ENCODE measurements at regions not wholly inside any gene's neighbourhood (a gene's known extent, or its start where the extent isn't known, plus 50 kb on each side); places are given as distances from the start of the nearest gene placed in this dataset.

GRCh38 chr4:154064244-154064643, 275.4 kb upstream of the SFRP2 start:
- H3K27me3 ChIP-seq: no peaks in the 10 kb centered on the region
- no peak for DNase-seq
- H3K9me3 ChIP-seq: no peaks in the 10 kb centered on the region
- H3K27ac ChIP-seq: no peak overlapping the region
- no peaks in the 10 kb centered on the region for H3K36me3 ChIP-seq
- 71 to 76% methylated on average over 1 of the region's 1 CpG for WGBS, 2 donors
- TF ChIP-seq CTCF (IDR thresholded peaks at IDR 0.05) (no peak), POLR2A (IDR thresholded peaks at IDR 0.05) (no peak)
- H3K4me3 ChIP-seq (replicated peaks in 1 of 3): no peak overlapping the region
- intact Hi-C loops (cut with DNase I): no loop called here
- H3K4me1 ChIP-seq: no peaks in the 10 kb centered on the region

- no peak overlapping the region for H3K27ac ChIP-seq
- no peak for TF ChIP-seq POLR2A (IDR thresholded peaks at IDR 0.05)
- TF ChIP-seq CTCF (IDR thresholded peaks at IDR 0.05): no peak
- no peaks in the 10 kb centered on the region for H3K9me3 ChIP-seq
- H3K4me3 ChIP-seq (replicated peaks in 1 of 3): no peak overlapping the region
- H3K36me3 ChIP-seq: no peaks in the 10 kb centered on the region
- H3K27me3 ChIP-seq: no peaks in the 10 kb centered on the region
- 61 to 63% methylated on average over 6 of the region's 6 CpGs for WGBS, 2 donors
- intact Hi-C loops (cut with DNase I): no loop called here
- no peak for DNase-seq
- H3K4me1 ChIP-seq: no peaks in the 10 kb centered on the region
Measured at GRCh38 chr4:154049457-154050181, 260.7 kb upstream of the SFRP2 start.

- no peak overlapping the region for H3K27ac ChIP-seq
- intact Hi-C loops (cut with DNase I): no loop called here
- 86 to 96% methylated on average over 1 of the region's 1 CpG for WGBS, 2 donors
- H3K9me3 ChIP-seq: no peaks in the 10 kb centered on the region
- H3K4me3 ChIP-seq (replicated peaks in 1 of 3): no peak overlapping the region
- no peak for TF ChIP-seq POLR2A (IDR thresholded peaks at IDR 0.05)
- no peak for TF ChIP-seq CTCF (IDR thresholded peaks at IDR 0.05)
- H3K27me3 ChIP-seq: no peaks in the 10 kb centered on the region
- H3K36me3 ChIP-seq: no peaks in the 10 kb centered on the region
- no peak for DNase-seq
- H3K4me1 ChIP-seq: no peaks in the 10 kb centered on the region
Measured at GRCh38 chr4:154047733-154048132, 258.9 kb upstream of the SFRP2 start.

- DNase-seq: no peak
- H3K27ac ChIP-seq: no peak overlapping the region
- intact Hi-C loops (cut with DNase I): no loop called here
- H3K27me3 ChIP-seq: no peaks in the 10 kb centered on the region
- H3K9me3 ChIP-seq: no peaks in the 10 kb centered on the region
- no peaks in the 10 kb centered on the region for H3K36me3 ChIP-seq
- no peak for TF ChIP-seq POLR2A (IDR thresholded peaks at IDR 0.05)
- no peak for TF ChIP-seq CTCF (IDR thresholded peaks at IDR 0.05)
- H3K4me3 ChIP-seq (replicated peaks in 1 of 3): no peak overlapping the region
- 75 to 83% methylated on average over 4 of the region's 4 CpGs for WGBS, 2 donors
- no peaks in the 10 kb centered on the region for H3K4me1 ChIP-seq
Measured at GRCh38 chr4:154044742-154045485, 256.0 kb upstream of the SFRP2 start.

- H3K9me3 ChIP-seq: no peaks in the 10 kb centered on the region
- WGBS, 2 donors: 71 to 78% methylated on average over 4 of the region's 4 CpGs
- DNase-seq: no peak
Measured at GRCh38 chr4:154044108-154044531, 255.2 kb upstream of the SFRP2 start.

More at GRCh38 chr4:154044108-154044531, 255.2 kb upstream of the SFRP2 start:
- H3K27me3 ChIP-seq: no peaks in the 10 kb centered on the region
- H3K4me3 ChIP-seq (replicated peaks in 1 of 3): no peak overlapping the region
- intact Hi-C loops (cut with DNase I): no loop called here
- TF ChIP-seq CTCF (IDR thresholded peaks at IDR 0.05) (no peak), POLR2A (IDR thresholded peaks at IDR 0.05) (no peak)
- H3K4me1 ChIP-seq: no peaks in the 10 kb centered on the region
- H3K27ac ChIP-seq: no peak overlapping the region
- H3K36me3 ChIP-seq: no peaks in the 10 kb centered on the region

All from thyroid gland (tissue), 4 donors.